ENCODE measurements at regions not wholly inside any gene's neighbourhood (a gene's known extent, or its start where the extent isn't known, plus 50 kb on each side); places are given as distances from the start of the nearest gene placed in this dataset.
"Not testable (repeated sequence)": the region's sequence is repeated elsewhere in the genome, so short reads cannot be mapped to it uniquely, and the experiment has no call there.

GRCh38 chr15:99819981-99820718 lies 86.9 kb upstream of the LYSMD4 start:
- no peak for DNase-seq

- DNase-seq = no peak
Measured at GRCh38 chr15:99818872-99819271, 85.6 kb upstream of the LYSMD4 start.

GRCh38 chr15:99816862-99817261 lies 83.6 kb upstream of the LYSMD4 start:
- DNase-seq = not testable (repeated sequence)

GRCh38 chr15:99810663-99811062 lies 77.4 kb upstream of the LYSMD4 start:
- peak; percentile 43 for DNase-seq

- DNase-seq = not testable (repeated sequence)
Measured at GRCh38 chr15:99799854-99800250, 66.6 kb upstream of the LYSMD4 start.

GRCh38 chr15:99799182-99799853 lies 66.1 kb upstream of the LYSMD4 start:
- not testable (repeated sequence) for DNase-seq

GRCh38 chr15:99796940-99797870 lies 64.0 kb upstream of the LYSMD4 start:
- not testable (repeated sequence) for DNase-seq

GRCh38 chr15:99791881-99792807 lies 58.9 kb upstream of the LYSMD4 start:
- DNase-seq = not testable (repeated sequence)

GRCh38 chr15:99790751-99791150 lies 57.5 kb upstream of the LYSMD4 start:
- DNase-seq = not testable (repeated sequence)

- no peak for DNase-seq
Measured at GRCh38 chr15:99788156-99788555, 54.9 kb upstream of the LYSMD4 start.

- not testable (repeated sequence) for DNase-seq
Measured at GRCh38 chr15:99784800-99785199, 51.6 kb upstream of the LYSMD4 start.

GRCh38 chr15:99783918-99784619 lies 50.8 kb upstream of the LYSMD4 start:
- DNase-seq = not testable (repeated sequence)

All from activated CD4-positive, alpha-beta T cell treated with anti-CD3 and anti-CD28 coated beads, Interleukin-2, Interleukin-6, amounts not matched to agents 100 ng/mL and 50 ng/mL, durations not matched to agents 16 hours and 8 hours (primary cell).